A673 (cell line): ENCODE measurements at regions not wholly inside any gene's neighbourhood (a gene's known extent, or its start where the extent isn't known, plus 50 kb on each side); places are given as distances from the start of the nearest gene placed in this dataset.
"Not testable (repeated sequence)": the region's sequence is repeated elsewhere in the genome, so short reads cannot be mapped to it uniquely, and the experiment has no call there.

Source experiments
- BruUV-seq: library from RNA; stranded (reverse); fragments of 400-500 nt; replicated peaks from 2 replicates; lab custom pipeline; 2021; lab: Mats Ljungman, UMichigan
- CTCF ChIA-PET: fragments of 300-600 bp; sonication (Branson Sonifier 250); formaldehyde crosslinking; loops from one replicate; lab custom pipeline; 2022; ENCODE audit warnings: antibody characterized with exemption; lab: Charles Lee
- POLR2A ChIA-PET: fragments of 300-600 bp; sonication (Branson Sonifier 250); formaldehyde crosslinking; loops from one replicate; lab custom pipeline; 2022; ENCODE audit warnings: antibody characterized with exemption; ENCODE audit not compliant: low non-redundant PET; lab: Charles Lee
- DNase-seq: peaks from one replicate; pipeline ENCODE4 v3.0.0-alpha.2; 2015; ENCODE audit warnings: low spot score
- H3K27ac ChIP-seq: fragments of 200-600 bp; sonication (generic); 2 replicates; pipeline ENCODE4 v1.5.1; 2016; ENCODE audit warnings: mixed run types, low read depth, mild to moderate bottlenecking, mixed read lengths, antibody characterized with exemption, low read length; ENCODE audit not compliant: poor library complexity, severe bottlenecking
- H3K27me3 ChIP-seq: fragments of 200-600 bp; sonication (generic); replicated peaks from 2 replicates; pipeline ENCODE4 v1.6.1; 2017; ENCODE audit warnings: mixed run types, low read depth, mild to moderate bottlenecking, mixed read lengths, antibody characterized with exemption, low read length; ENCODE audit not compliant: insufficient read depth, poor library complexity
- H3K36me3 ChIP-seq: fragments of 200-600 bp; sonication (generic); 2 replicates; pipeline ENCODE4 v1.6.1; 2016; ENCODE audit warnings: mixed run types, mild to moderate bottlenecking, mixed read lengths, antibody characterized with exemption, low read length; ENCODE audit not compliant: insufficient read depth, poor library complexity, severe bottlenecking
- H3K4me1 ChIP-seq: fragments of 200-600 bp; sonication (generic); 2 replicates; pipeline ENCODE4 v1.6.1; 2017; ENCODE audit warnings: mixed run types, mild to moderate bottlenecking, mixed read lengths, antibody characterized with exemption, low read length; ENCODE audit not compliant: insufficient read depth, poor library complexity, severe bottlenecking
- H3K4me3 ChIP-seq: fragments of 200-600 bp; sonication (generic); 2 replicates; pipeline ENCODE4 v1.5.1; 2016; ENCODE audit warnings: low read depth, mixed run types, mild to moderate bottlenecking, mixed read lengths, low read length; ENCODE audit not compliant: poor library complexity, severe bottlenecking
- H3K9me3 ChIP-seq: fragments of 200-600 bp; sonication (generic); 2 replicates; pipeline ENCODE4 v1.6.1; 2016; ENCODE audit warnings: mixed run types, low read depth, mild to moderate bottlenecking, mixed read lengths, antibody characterized with exemption, low read length; ENCODE audit not compliant: poor library complexity, severe bottlenecking
- intact Hi-C: fragments of 100-400 bp; cut with micrococcal nuclease; formaldehyde crosslinking; loops from one replicate; pipeline ENCODE4 v1.10.0; 2022; ENCODE audit not compliant: unreplicated experiment
- TF ChIP-seq, protein P1 (sequence below): fragments of 300-800, 200-600 bp; sonication (generic); conservative IDR thresholded peaks from 2 replicates; pipeline ENCODE4 v1.5.1; 2017; ENCODE audit warnings: low read depth, mild to moderate bottlenecking, antibody characterized with exemption, low read length, moderate library complexity, mixed read lengths

DNA sequence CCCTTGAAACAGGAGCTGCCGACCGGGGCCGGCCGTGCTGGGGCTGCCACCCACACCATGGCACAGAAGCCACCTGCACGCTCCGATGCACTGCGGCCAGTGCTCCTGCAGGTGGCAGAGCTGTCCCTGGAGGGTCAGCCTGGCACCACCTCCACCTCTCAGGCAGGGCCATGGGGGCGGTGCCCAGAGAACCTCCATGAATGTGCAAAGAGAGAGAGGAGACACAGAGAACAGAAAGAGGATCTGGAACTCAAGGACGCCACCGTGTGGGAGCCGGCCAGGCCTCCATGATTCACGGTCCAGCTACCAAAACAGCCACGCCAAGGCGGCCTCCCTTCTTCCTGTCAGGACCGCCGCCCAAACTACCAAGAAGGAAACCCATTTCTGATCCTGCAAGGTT lies 5397.7 kb upstream of the TPTE start:
- BruUV-seq, intact Hi-C loops, CTCF ChIA-PET, H3K36me3 ChIP-seq, H3K27me3 ChIP-seq, H3K9me3 ChIP-seq, H3K27ac ChIP-seq, DNase-seq, H3K4me1 ChIP-seq, H3K4me3 ChIP-seq, POLR2A ChIA-PET: not testable (repeated sequence)
- TF ChIP-seq, protein P1, sequence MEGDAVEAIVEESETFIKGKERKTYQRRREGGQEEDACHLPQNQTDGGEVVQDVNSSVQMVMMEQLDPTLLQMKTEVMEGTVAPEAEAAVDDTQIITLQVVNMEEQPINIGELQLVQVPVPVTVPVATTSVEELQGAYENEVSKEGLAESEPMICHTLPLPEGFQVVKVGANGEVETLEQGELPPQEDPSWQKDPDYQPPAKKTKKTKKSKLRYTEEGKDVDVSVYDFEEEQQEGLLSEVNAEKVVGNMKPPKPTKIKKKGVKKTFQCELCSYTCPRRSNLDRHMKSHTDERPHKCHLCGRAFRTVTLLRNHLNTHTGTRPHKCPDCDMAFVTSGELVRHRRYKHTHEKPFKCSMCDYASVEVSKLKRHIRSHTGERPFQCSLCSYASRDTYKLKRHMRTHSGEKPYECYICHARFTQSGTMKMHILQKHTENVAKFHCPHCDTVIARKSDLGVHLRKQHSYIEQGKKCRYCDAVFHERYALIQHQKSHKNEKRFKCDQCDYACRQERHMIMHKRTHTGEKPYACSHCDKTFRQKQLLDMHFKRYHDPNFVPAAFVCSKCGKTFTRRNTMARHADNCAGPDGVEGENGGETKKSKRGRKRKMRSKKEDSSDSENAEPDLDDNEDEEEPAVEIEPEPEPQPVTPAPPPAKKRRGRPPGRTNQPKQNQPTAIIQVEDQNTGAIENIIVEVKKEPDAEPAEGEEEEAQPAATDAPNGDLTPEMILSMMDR = peak; percentile 25; the same call in 1 of the 2 replicates

DNA sequence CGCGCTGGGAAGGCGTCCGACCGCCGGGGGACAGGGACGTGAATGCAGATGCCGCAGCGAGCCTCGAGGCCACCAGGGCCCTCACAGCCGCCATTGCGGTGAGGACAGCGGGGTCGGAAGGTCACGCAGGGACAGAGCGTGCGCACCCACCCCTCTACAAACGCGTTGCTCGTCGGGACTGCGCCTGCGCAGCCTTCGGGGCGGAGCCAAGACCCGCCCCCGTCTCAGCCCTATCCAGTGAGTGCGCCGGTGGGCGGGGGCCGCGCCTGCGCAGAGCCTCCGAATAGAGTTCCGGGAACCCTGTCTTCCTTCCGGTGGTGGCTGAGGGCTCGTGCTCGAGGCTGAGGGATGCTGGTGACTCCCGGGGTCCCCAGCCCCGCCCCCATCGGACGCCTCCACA lies 5393.1 kb upstream of the TPTE start:
- POLR2A ChIA-PET, H3K36me3 ChIP-seq, CTCF ChIA-PET, H3K27me3 ChIP-seq, intact Hi-C loops, H3K27ac ChIP-seq, H3K9me3 ChIP-seq, H3K4me1 ChIP-seq: not testable (repeated sequence)
- DNase-seq = peak; percentile 90
- H3K4me3 ChIP-seq = peak overlapping the region; percentile 46
- BruUV-seq = TSS peak; percentile 56

DNA sequence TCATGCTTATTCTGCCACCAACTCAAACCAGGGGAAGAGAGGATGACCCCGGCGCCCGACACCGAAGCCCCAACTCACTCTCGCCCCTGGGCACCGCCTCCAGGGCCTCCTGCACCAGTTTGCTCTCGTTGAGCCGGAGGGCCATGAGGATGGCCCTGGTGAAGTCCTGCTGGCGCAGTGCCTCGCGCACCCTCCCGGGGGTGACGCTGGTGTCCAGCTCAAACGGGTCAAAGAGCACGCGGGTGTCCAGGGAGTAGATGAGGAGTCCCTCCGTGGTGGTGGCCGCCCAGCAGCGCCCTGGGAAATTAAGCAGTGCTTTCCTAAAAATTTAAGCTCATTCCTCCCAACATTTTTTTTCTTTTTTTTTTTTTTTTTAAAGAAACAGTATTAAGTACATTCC lies 5387.6 kb upstream of the TPTE start:
- CTCF ChIA-PET, BruUV-seq, H3K9me3 ChIP-seq, H3K4me1 ChIP-seq, H3K4me3 ChIP-seq, POLR2A ChIA-PET, DNase-seq, H3K27me3 ChIP-seq, intact Hi-C loops, H3K27ac ChIP-seq, H3K36me3 ChIP-seq: not testable (repeated sequence)

DNA sequence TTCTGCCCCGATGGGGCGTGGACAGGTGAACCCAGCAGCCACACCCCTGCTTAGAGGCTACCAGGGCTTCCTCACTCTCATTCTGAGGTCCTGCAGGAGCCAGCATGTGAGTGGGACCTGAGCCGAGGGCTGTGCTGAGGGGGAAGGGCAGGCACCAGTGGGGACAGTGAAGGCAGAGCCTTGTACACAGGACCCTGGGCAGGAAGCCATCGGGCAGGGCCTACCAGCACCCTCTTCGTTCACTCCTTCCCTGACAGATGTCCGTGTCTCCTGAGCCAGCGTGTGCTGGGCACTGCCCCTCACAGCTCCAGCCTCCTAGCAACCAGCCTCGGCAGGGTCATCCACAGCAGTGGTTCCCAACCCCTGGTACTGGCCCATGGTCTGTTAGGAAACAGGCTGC lies 5385.0 kb upstream of the TPTE start:
- H3K27ac ChIP-seq, H3K36me3 ChIP-seq, POLR2A ChIA-PET, BruUV-seq, H3K27me3 ChIP-seq, H3K9me3 ChIP-seq, intact Hi-C loops, H3K4me3 ChIP-seq, DNase-seq, CTCF ChIA-PET, H3K4me1 ChIP-seq: not testable (repeated sequence)

DNA sequence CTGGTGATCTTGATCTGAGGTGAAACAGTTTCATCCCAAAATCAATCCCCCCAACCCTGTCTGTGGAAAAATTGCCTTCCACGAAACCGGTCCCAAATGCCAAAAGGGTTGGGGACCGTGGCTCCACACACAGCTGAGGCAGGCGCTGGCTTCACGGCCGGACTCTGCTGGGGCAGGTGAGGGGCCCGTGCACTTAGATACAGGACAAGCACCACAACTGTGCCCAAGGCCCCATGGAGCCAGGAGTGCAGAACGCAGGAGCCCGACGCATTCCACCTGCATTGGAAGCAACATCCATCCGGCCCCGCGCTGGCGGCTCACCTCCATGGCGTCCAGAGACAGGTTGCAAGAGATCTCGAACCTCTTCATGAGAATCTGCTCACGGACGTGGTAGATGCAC lies 5384.4 kb upstream of the TPTE start:
- H3K4me1 ChIP-seq, H3K9me3 ChIP-seq, H3K4me3 ChIP-seq, POLR2A ChIA-PET, H3K27me3 ChIP-seq, H3K36me3 ChIP-seq, intact Hi-C loops, DNase-seq, H3K27ac ChIP-seq, BruUV-seq, CTCF ChIA-PET: not testable (repeated sequence)

DNA sequence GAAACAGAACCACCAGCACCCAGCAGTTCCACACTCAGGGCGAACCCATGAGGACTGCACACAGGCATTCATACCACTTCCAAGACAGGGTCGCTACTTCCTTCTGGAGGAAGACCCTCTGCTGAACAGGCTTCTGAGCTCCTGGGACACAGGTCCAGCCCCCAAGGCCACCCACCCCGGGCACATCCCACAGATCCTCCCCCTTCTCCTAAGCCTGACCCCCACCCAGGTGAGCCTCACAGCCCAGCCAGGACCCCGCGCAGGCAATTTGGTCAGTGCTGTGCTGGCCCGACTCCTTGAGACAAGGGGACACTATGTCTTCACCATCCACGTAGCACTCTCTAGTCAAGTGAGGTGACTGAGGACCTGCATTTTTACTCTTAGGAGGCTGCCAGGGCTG lies 5382.7 kb upstream of the TPTE start:
- BruUV-seq, H3K27ac ChIP-seq, H3K36me3 ChIP-seq, H3K4me3 ChIP-seq, CTCF ChIA-PET, H3K4me1 ChIP-seq, DNase-seq, H3K9me3 ChIP-seq, POLR2A ChIA-PET, intact Hi-C loops, H3K27me3 ChIP-seq: not testable (repeated sequence)

DNA sequence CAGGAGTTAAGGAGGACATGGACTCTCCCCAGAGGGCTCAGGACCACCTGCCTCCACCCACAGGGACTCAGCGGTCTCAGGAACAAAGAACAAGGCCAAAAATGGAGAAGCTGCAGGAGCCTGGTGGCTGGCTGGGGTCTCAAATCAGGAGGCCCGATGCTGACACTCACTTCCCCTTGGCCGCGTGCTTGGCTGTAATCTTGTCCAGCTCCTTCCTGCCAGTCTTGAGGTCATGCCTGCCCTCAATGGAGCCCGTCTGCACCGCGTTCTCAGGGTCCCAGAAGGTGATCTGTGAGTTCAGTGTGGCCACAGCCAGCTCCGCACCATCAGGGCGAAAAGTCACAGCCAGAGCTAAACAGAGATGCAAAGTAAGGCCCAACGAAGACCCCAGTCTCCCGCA lies 5381.9 kb upstream of the TPTE start:
- H3K27me3 ChIP-seq, POLR2A ChIA-PET, CTCF ChIA-PET, H3K36me3 ChIP-seq, H3K27ac ChIP-seq, intact Hi-C loops, BruUV-seq, H3K4me1 ChIP-seq, H3K9me3 ChIP-seq, H3K4me3 ChIP-seq, DNase-seq: not testable (repeated sequence)
